ENCODE measurements at regions not wholly inside any gene's neighbourhood (a gene's known extent, or its start where the extent isn't known, plus 50 kb on each side); places are given as distances from the start of the nearest gene placed in this dataset.

DNA sequence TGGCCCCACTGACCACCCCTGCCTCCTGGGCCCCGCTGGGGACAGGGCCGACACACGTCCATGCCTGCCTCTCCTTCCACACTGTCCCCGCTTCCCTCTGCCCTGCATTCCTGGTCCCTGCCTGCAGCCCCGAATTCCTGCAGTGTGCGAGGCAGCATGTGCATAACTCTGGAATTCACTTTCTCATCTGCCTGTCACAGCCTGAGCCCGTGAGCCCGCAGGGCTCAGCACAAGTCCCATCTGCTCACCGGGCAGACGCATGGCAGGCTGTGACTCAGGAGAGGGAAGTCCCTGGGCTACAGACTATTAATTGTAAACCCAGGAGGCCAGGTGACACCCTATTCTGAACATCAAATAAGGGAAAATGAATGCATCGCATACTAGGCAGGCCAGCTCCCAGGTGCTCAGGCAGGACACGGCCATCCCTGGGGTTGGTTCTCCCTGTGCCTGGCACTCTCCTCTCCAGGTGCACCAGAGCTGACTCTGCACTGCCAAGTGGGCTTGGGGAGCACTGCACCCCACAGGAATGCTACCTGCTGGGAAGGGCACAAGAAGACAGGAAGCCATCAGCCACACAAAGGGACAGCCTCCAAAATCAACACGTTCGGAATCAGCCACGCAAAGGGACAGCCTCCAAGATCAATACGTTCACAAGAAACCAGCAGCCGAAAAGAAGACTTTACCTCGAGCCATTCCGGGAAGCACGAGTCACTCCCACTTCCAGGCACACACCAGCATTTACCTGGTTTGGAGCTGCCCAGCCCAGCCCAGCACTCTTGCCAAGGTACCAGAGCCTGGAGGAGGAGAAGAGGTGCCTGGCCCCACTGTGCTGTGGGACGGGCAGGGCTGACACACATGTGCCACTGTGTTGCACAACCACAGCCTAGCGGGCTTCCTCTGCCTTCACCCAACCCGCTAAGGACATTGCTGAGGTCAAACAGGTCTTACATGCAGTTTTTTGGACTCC lies 65.9 kb downstream of the DLL1 start:
- peak; percentile 89 for DNase-seq (ENCODE audit: low read depth)
- TF ChIP-seq, protein P1, sequence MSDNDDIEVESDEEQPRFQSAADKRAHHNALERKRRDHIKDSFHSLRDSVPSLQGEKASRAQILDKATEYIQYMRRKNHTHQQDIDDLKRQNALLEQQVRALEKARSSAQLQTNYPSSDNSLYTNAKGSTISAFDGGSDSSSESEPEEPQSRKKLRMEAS (IDR thresholded peaks at IDR 0.05; ENCODE audit: low read depth, low read length), result peak; percentile 88
- TF ChIP-seq, protein P2, sequence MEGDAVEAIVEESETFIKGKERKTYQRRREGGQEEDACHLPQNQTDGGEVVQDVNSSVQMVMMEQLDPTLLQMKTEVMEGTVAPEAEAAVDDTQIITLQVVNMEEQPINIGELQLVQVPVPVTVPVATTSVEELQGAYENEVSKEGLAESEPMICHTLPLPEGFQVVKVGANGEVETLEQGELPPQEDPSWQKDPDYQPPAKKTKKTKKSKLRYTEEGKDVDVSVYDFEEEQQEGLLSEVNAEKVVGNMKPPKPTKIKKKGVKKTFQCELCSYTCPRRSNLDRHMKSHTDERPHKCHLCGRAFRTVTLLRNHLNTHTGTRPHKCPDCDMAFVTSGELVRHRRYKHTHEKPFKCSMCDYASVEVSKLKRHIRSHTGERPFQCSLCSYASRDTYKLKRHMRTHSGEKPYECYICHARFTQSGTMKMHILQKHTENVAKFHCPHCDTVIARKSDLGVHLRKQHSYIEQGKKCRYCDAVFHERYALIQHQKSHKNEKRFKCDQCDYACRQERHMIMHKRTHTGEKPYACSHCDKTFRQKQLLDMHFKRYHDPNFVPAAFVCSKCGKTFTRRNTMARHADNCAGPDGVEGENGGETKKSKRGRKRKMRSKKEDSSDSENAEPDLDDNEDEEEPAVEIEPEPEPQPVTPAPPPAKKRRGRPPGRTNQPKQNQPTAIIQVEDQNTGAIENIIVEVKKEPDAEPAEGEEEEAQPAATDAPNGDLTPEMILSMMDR (IDR thresholded peaks at IDR 0.05; ENCODE audit: low read depth, low read length), result no peak
- TF ChIP-seq MYC (IDR thresholded peaks at IDR 0.05; ENCODE audit: low read depth, low read length) (peak; percentile 88), POLR2A (IDR thresholded peaks at IDR 0.05; ENCODE audit: extremely low read depth, insufficient read length) (no peak)
- no peak overlapping the region for H3K4me3 ChIP-seq (ENCODE audit: low read depth, low read length)

DNA sequence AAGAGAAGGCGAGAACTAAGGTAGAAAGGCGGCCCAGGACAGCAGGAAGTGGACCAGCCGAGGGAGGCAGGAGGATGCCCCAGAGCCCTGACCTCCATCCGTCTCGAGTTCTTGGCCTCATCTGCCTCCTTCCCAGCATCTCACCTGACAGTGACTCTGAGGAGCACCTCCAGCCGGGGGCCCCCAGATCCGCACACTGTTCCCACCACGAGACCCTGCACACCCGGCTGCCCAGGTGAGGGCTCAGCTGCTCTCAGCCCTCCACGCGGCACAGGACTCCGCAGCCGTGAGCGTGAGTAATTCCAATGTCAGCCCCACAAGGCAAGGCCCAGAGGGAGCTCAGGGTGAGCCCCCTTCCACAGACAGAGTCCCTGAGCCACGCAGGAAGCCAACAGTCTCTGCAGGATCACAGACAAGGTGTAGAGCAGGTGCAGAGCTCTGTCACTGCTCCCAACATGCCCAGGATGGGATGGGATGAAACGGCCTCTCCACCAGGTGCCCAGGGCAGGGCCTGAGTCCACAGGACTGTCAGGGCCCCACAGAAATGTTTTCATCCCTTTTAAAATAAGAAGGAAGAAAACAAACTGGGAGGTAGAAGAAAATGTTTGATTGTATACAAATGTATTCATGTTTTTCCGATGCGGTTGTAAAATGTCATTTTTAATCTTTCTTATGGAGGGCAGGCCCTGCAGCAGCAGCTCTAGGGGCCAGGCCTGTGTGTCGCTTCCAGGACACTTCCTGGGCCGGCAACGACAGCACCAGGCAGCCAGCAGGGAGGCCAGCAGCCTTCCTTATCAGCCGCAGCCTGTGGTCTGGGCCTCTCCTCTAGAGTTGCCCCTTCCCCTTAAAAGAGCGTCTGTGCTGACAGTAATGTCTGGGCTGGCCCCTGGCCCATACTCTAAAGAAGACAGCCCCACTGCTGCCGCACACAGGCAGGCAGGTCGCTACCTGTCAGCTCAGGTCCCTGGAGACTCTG lies 66.9 kb downstream of the DLL1 start:
- TF ChIP-seq POLR2A (IDR thresholded peaks at IDR 0.05; ENCODE audit: extremely low read depth, insufficient read length) (no peak), MYC (IDR thresholded peaks at IDR 0.05; ENCODE audit: low read depth, low read length) (no peak)
- TF ChIP-seq, protein P1 (IDR thresholded peaks at IDR 0.05; ENCODE audit: low read depth, low read length), result no peak
- TF ChIP-seq, protein P2 (IDR thresholded peaks at IDR 0.05; ENCODE audit: low read depth, low read length), result no peak
- DNase-seq (ENCODE audit: low read depth), result peak; percentile 69

DNA sequence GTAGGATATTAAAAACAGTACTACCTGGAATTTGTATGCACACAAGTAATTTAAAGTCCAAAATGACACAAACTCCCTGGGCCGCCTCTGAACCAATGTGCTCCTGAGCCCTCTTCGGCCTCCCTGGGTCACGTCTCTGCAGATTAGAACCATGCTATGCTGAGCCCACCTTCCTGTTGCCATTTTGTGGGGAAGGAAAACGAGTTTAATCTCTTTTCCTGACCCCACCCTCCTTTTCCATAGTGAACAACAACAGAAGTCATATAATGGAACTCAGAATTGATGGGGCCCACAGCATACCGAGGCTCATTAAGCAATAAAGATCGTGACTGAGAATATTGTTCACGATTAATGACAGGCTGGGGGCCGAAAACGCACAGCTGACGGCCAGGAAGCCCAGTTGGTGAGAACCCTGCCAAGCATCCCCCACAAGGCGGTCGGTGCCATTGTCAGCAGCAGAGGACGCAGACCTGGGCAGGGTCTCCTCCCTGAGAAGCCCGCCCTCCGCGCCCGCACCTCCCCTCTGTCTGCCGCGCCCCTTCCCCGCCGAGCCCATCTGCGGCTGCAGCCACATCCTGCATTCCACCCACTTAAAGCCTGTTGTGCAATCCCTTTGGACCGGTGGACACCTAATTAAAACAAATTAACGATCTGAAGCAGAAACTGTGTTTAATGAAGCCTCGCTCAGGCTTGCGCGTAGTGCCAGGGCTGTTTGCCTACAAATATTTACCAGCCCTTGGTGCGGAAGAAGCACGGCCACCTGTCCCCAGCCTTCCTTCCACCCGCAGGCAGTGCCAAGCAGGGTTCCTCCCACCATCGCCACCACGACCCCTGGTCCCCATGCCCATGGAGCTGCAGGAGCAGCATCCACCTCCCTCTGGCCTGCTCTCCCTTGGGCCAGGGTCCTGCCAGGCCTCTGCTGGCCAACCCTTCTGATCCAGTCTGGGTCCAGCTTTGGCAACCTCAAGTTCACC lies 68.1 kb downstream of the DLL1 start:
- peak overlapping the region; percentile 43 for H3K4me3 ChIP-seq (ENCODE audit: low read depth, low read length)
- TF ChIP-seq, protein P2 (IDR thresholded peaks at IDR 0.05; ENCODE audit: low read depth, low read length), result no peak
- TF ChIP-seq, protein P1 (IDR thresholded peaks at IDR 0.05; ENCODE audit: low read depth, low read length), result peak; percentile 72
- no peak for TF ChIP-seq POLR2A (IDR thresholded peaks at IDR 0.05; ENCODE audit: extremely low read depth, insufficient read length)
- TF ChIP-seq MYC (IDR thresholded peaks at IDR 0.05; ENCODE audit: low read depth, low read length), result peak; percentile 74; the same call in 1 of the 2 replicates
- peak; percentile 95 for DNase-seq (ENCODE audit: low read depth)

More for the DNA sequence above, 66.9 kb downstream of the DLL1 start:
- no peak overlapping the region for H3K4me3 ChIP-seq (ENCODE audit: low read depth, low read length)

DNA sequence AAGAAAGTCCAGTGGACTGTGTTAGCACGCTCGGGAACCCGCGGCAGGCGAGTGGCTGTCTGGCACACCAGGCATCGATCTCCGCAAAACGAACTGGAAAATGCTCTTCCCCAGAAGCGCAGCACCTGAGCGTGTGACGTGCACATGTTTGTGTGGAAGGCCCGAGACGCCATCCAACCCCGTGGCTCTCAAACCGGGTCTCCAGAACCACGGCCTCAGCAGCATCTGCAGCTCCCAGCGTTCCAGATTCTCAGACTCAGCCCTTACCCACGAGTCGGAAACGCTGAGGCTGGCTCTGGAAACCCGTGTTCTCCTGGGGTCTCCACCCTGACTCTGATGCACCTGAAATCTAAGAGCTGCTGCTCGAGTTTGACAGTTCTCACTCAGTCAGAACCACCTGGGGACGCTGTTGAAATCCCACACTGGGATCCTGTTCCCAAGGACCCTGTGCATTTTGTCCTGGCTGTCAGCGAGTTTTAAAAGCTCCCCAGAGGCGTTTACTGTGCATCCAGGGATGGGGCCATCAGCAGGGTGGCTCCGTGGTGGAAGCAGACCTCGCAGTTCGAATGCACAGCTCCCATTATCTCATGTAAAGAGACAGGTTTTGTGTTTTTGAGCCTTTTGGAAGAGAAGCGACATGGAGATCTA lies 69.0 kb downstream of the DLL1 start:
- peak overlapping the region; percentile 43 for H3K4me3 ChIP-seq (ENCODE audit: low read depth, low read length)
- DNase-seq (ENCODE audit: low read depth), result peak; percentile 71
- TF ChIP-seq MYC (IDR thresholded peaks at IDR 0.05; ENCODE audit: low read depth, low read length) (no peak), POLR2A (IDR thresholded peaks at IDR 0.05; ENCODE audit: extremely low read depth, insufficient read length) (no peak)
- TF ChIP-seq, protein P1 (IDR thresholded peaks at IDR 0.05; ENCODE audit: low read depth, low read length), result peak; percentile 10; the same call in 1 of the 2 replicates
- TF ChIP-seq, protein P2 (IDR thresholded peaks at IDR 0.05; ENCODE audit: low read depth, low read length), result peak; percentile 1
